Common myeloid progenitor, CD34-positive (primary cell): ENCODE measurements at regions not wholly inside any gene's neighbourhood (a gene's known extent, or its start where the extent isn't known, plus 50 kb on each side); places are given as distances from the start of the nearest gene placed in this dataset.
"Not testable (repeated sequence)": the region's sequence is repeated elsewhere in the genome, so short reads cannot be mapped to it uniquely, and the experiment has no call there.

Experiments
- CTCF ChIA-PET: fragments of 350-600 bp; sonication (Branson Sonifier 250); formaldehyde crosslinking; loops from one replicate; lab custom pipeline; 2021; ENCODE audit warnings: antibody characterized with exemption; lab: Charles Lee
- POLR2A ChIA-PET: fragments of 350-600 bp; sonication (Branson Sonifier 250); formaldehyde crosslinking; loops from one replicate; lab custom pipeline; 2021; ENCODE audit warnings: antibody characterized with exemption; lab: Charles Lee
- DNase-seq, 3 donors: peaks; one replicate each; pipeline versions ENCODE4 v3.0.0 to v3.0.0-alpha.2; 2013
- H3K27ac ChIP-seq, 2 experiments: 1 replicate in 1 of 2; 2 replicates in 1 of 2; pipeline ENCODE4 v1.7.0; 2013; ENCODE audit warnings: inconsistent platforms in 2 of 2, low read length in 2 of 2, mild to moderate bottlenecking in 2 of 2, low read depth in 1 of 2, moderate library complexity in 1 of 2; ENCODE audit not compliant: severe bottlenecking in 2 of 2, insufficient read depth in 1 of 2, poor library complexity in 1 of 2
- H3K27me3 ChIP-seq, 5 experiments: replicated peaks in 2 of 5; 1 replicate in 3 of 5; 2 replicates in 2 of 5; pipeline versions ENCODE4 v1.6.1 to v1.7.0; 2013; ENCODE audit warnings: low read length in 4 of 5, mild to moderate bottlenecking in 2 of 5, moderate library complexity in 2 of 5, inconsistent platforms in 1 of 5; ENCODE audit not compliant: insufficient read depth in 5 of 5, control insufficient read depth in 4 of 5
- H3K36me3 ChIP-seq, 4 experiments: 1 replicate in 2 of 4; 2 replicates in 2 of 4; pipeline versions ENCODE4 v1.6.1 to v1.7.0; 2013; ENCODE audit warnings: low read length in 3 of 4, control low read depth in 1 of 4, mild to moderate bottlenecking in 1 of 4; ENCODE audit not compliant: control insufficient read depth in 4 of 4, insufficient read depth in 4 of 4
- H3K4me1 ChIP-seq, 4 experiments: 1 replicate in 3 of 4; 2 replicates in 1 of 4; pipeline versions ENCODE4 v1.6.1 to v1.7.1; 2013; ENCODE audit warnings: low read length in 3 of 4, mild to moderate bottlenecking in 3 of 4, control low read depth in 1 of 4, inconsistent platforms in 1 of 4, moderate library complexity in 1 of 4; ENCODE audit not compliant: control insufficient read depth in 4 of 4, insufficient read depth in 4 of 4; ENCODE audit errors: control extremely low read depth in 1 of 4
- H3K4me3 ChIP-seq, 7 experiments: 1 replicate in 4 of 7; 2 replicates in 3 of 7; pipeline versions ENCODE4 v1.5.1 to v1.7.0; 2013; ENCODE audit warnings: mild to moderate bottlenecking in 7 of 7, low read length in 6 of 7, moderate library complexity in 6 of 7, inconsistent platforms in 2 of 7, low read depth in 2 of 7, control low read depth in 1 of 7; ENCODE audit not compliant: insufficient read depth in 4 of 7, control insufficient read depth in 1 of 7; ENCODE audit errors: extremely low read depth in 1 of 7
- H3K9me3 ChIP-seq, 5 experiments: 1 replicate in 4 of 5; 2 replicates in 1 of 5; pipeline versions ENCODE4 v1.6.1 to v1.7.1; 2013; ENCODE audit warnings: low read length in 4 of 5, mild to moderate bottlenecking in 2 of 5, inconsistent platforms in 1 of 5, low read depth in 1 of 5, moderate library complexity in 1 of 5; ENCODE audit not compliant: control insufficient read depth in 4 of 5, insufficient read depth in 2 of 5; ENCODE audit errors: control extremely low read depth in 1 of 5
- WGBS: methylation state at CpG from one replicate; pipeline ENCODE4 v1.1.5; 2013; ENCODE audit not compliant: insufficient coverage; 5-methylcytosine and 5-hydroxymethylcytosine counted together

- POLR2A ChIA-PET = no interaction called here
- no peaks in the 10 kb centered on the region for H3K9me3 ChIP-seq
- H3K27ac ChIP-seq = no peak overlapping the region
- no peaks in the 10 kb centered on the region for H3K27me3 ChIP-seq
- H3K4me1 ChIP-seq = peaks cover 0 to 4% (median 0%) of the 10 kb centered on the region in 4 experiments
- DNase-seq = no peak
- H3K36me3 ChIP-seq = no peaks in the 10 kb centered on the region
- no peak overlapping the region for H3K4me3 ChIP-seq
- CTCF ChIA-PET = interaction anchor here (0.7 kb wide), 1 partner anchor 164 kb away, joined by 3 read pairs; no protein-coding TSS in a partner anchor
Observed at GRCh38 chr5:145027286-145027685, 807.9 kb downstream of the PRELID2 start.

DNA sequence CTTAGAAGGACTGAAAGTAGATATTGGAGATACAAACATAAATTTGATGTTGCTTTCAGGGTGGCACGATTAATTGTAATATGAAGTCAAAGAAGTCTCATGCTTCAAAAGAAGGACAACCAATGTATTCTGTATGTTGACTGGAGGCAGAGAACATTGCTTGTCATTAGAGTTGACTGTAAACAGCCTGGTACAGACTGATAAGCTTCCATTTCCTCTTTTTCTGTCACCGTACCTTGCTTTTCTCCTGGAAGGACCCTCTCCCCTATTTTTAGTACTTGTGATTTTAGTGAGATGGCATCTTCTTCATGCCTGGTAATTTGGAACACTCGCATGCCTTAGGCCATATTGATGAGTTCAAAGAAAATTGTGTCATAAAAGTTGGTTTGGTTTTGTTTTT, 809.4 kb downstream of the PRELID2 start:
- POLR2A ChIA-PET = no interaction called here
- no peak overlapping the region for H3K4me3 ChIP-seq

DNA sequence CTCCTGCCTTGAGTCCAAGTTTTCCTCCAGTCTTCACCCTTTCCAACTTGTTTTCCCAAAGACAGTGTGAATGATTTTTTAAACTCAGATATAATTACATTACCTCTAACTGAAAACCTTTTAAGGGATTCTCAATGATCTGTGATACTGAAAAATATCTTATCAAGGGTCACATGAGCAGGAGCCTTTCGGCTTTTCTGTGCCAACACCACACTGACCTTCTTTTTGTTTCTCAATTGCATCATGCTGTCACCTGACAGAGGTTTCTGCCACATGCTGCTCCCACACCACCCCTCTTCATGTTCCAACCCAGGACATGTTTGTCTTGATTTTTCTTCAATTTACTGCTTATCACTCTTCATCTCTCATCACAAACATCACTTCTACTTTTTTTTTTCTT, 820.0 kb downstream of the PRELID2 start:
- H3K27ac ChIP-seq = no peak overlapping the region
- 100% methylated on average over 1 of the region's 1 CpG for WGBS
- POLR2A ChIA-PET = no interaction called here
- DNase-seq = no peak
- H3K27me3 ChIP-seq = no peaks in the 10 kb centered on the region
- CTCF ChIA-PET = no interaction called here
- no peaks in the 10 kb centered on the region for H3K4me1 ChIP-seq
- no peaks in the 10 kb centered on the region for H3K9me3 ChIP-seq
- no peaks in the 10 kb centered on the region for H3K36me3 ChIP-seq
- no peak overlapping the region for H3K4me3 ChIP-seq

More for the DNA sequence above, 809.4 kb downstream of the PRELID2 start:
- Histone ChIP-seq H3K36me3 (no peaks in the 10 kb centered on the region), H3K27me3 (no peaks in the 10 kb centered on the region), H3K4me1 (peaks cover 0 to 4% (median 0%) of the 10 kb centered on the region in 4 experiments), H3K27ac (no peak overlapping the region), H3K9me3 (no peaks in the 10 kb centered on the region)
- WGBS = no CpG with 5 or more reads among the region's 3 CpGs
- DNase-seq = peak; percentile 0 to 34 (median 3)
- CTCF ChIA-PET = no interaction called here

DNA sequence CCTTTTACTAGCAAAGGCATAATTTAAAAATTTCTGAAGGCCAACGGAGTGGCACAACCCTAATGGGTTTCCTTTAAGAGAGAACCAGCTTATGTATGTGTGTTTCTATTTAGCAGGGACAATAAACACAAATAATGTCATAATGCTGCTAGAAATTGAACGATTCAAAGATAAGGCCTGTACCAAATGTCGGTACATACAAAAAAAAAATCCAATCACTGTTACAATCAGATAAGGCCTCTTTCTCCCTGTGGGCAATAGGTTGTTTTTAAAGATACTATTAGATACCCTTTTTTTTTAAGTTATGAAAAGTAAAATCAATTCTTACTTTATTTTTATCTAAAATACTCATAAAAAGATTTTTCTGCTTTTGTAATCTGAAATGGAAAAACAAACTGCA, 821.0 kb downstream of the PRELID2 start:
- CTCF ChIA-PET = no interaction called here
- no peaks in the 10 kb centered on the region for H3K27me3 ChIP-seq
- WGBS = no CpG with 5 or more reads among the region's 3 CpGs
- H3K27ac ChIP-seq = no peak overlapping the region
- H3K36me3 ChIP-seq = no peaks in the 10 kb centered on the region
- no peaks in the 10 kb centered on the region for H3K4me1 ChIP-seq
- H3K9me3 ChIP-seq = no peaks in the 10 kb centered on the region
- no peak for DNase-seq
- POLR2A ChIA-PET = no interaction called here
- no peak overlapping the region for H3K4me3 ChIP-seq

GRCh38 chr5:145010834-145011233, 824.3 kb downstream of the PRELID2 start:
- ChIA-PET CTCF (no interaction called here), POLR2A (no interaction called here)
- H3K27me3 ChIP-seq = no peaks in the 10 kb centered on the region
- no peak overlapping the region for H3K27ac ChIP-seq
- H3K36me3 ChIP-seq = no peaks in the 10 kb centered on the region
- no peaks in the 10 kb centered on the region for H3K9me3 ChIP-seq
- no peaks in the 10 kb centered on the region for H3K4me1 ChIP-seq
- H3K4me3 ChIP-seq = no peak overlapping the region
- DNase-seq = no peak

DNA sequence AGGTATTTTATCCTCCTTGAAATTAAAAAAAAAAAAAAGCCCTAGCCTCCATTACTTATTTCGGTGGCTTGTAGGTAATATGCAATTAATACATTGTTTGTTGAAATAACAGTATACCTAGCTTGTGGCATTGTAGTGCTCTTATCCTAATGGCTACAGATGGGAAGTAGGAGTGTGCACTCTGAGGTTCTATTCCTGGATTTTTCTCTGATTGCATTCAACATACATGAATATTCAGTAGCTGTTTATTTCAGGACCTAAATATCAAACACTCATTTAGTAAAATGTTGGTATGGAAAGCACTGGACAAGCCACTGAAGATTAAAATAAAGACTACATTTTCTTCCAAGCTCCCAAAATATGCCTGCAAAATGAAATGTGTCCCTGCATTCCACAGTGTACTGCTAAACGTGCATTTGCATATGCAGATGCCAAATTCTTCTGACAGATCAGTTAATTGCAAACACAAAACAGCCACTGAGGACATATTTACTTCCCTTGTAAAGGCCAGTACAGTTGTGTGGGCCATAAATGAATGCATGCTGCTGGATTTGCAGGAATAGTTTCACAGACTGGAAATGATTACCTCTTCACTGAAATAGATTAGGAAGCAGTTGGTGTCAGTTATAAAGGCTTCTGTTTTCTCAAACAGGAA, 826.1 kb downstream of the PRELID2 start:
- CTCF ChIA-PET = interaction anchor here (0.7 kb wide), 1 partner anchor 9 kb away, joined by 3 read pairs; no protein-coding TSS in a partner anchor
- Histone ChIP-seq H3K27me3 (no peaks in the 10 kb centered on the region), H3K9me3 (no peaks in the 10 kb centered on the region), H3K4me1 (no peaks in the 10 kb centered on the region), H3K4me3 (no peak overlapping the region), H3K27ac (no peak overlapping the region), H3K36me3 (no peaks in the 10 kb centered on the region)
- no peak for DNase-seq
- POLR2A ChIA-PET = no interaction called here
- 100% methylated on average over 1 of the region's 2 CpGs for WGBS

- DNase-seq, H3K36me3 ChIP-seq, H3K4me1 ChIP-seq, H3K9me3 ChIP-seq, H3K27ac ChIP-seq, CTCF ChIA-PET, H3K27me3 ChIP-seq, POLR2A ChIA-PET, H3K4me3 ChIP-seq: not testable (repeated sequence)
Observed at GRCh38 chr5:144994356-144994755, 823.7 kb downstream of the KCTD16 start.
